LNCaP clone FGC (cell line): ENCODE measurements at regions not wholly inside any gene's neighbourhood (a gene's known extent, or its start where the extent isn't known, plus 50 kb on each side); places are given as distances from the start of the nearest gene placed in this dataset.

ENCODE experiments used
- DNase-seq: peaks from one replicate; pipeline ENCODE4 v3.0.0-alpha.2; 2011; ENCODE audit warnings: low read depth
- H3K4me3 ChIP-seq: 2 replicates; pipeline ENCODE4 v1.5.1; 2011; ENCODE audit warnings: mild to moderate bottlenecking, low read depth, low read length, control low read depth
- CTCF ChIP-seq: IDR thresholded peaks from 2 replicates; pipeline ENCODE4 v1.5.1; 2012; ENCODE audit warnings: mild to moderate bottlenecking; ENCODE audit not compliant: control insufficient read depth, insufficient read depth; ENCODE audit errors: extremely low read depth

- no peak for DNase-seq
- no peak for TF ChIP-seq CTCF
- H3K4me3 ChIP-seq, result no peak overlapping the region
Measured at GRCh38 chr14:76925097-76925441, 98.9 kb downstream of the LRRC74A start.

GRCh38 chr14:76924371-76925096 lies 98.3 kb downstream of the LRRC74A start:
- DNase-seq, result no peak
- H3K4me3 ChIP-seq, result no peak overlapping the region
- no peak for TF ChIP-seq CTCF

GRCh38 chr14:76923431-76924370 lies 97.5 kb downstream of the LRRC74A start:
- H3K4me3 ChIP-seq, result no peak overlapping the region
- DNase-seq, result no peak
- TF ChIP-seq CTCF, result no peak

- H3K4me3 ChIP-seq, result no peak overlapping the region
- DNase-seq, result no peak
- TF ChIP-seq CTCF, result no peak
Measured at GRCh38 chr14:76922584-76922983, 96.4 kb downstream of the LRRC74A start.

- no peak for DNase-seq
- TF ChIP-seq CTCF, result no peak
- no peak overlapping the region for H3K4me3 ChIP-seq
Measured at GRCh38 chr14:76922092-76922491, 95.9 kb downstream of the LRRC74A start.

- H3K4me3 ChIP-seq, result no peak overlapping the region
- no peak for DNase-seq
- TF ChIP-seq CTCF, result no peak
Measured at GRCh38 chr14:76921088-76921399, 94.8 kb downstream of the LRRC74A start.
